ENCODE measurements at regions not wholly inside any gene's neighbourhood (a gene's known extent, or its start where the extent isn't known, plus 50 kb on each side); places are given as distances from the start of the nearest gene placed in this dataset.

DNA sequence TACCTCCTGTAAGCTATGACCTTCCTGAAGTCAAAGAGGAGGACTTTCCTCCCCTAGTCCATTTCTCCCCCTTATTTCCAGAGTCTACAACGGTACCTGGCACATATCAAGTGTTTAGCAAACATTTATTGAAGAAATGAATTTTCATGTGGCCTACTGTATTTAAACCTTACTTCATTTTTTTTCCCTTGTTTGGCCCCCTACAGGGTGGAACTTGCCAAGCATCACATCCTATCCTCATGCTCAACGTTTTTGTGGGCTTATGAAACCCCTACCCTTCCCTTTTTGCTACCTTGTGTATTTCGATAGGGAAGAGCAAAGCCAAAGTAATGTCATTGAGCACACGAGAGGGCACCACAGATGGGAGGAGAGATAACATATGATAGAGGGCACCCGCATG is 1857.8 kb upstream of the WWC1 start:
- H3K79me2 ChIP-seq (ENCODE audit: insufficient read depth, low read length), result no peaks in the 10 kb centered on the region
- no peak overlapping the region for H3K27ac ChIP-seq (ENCODE audit: low read depth in 1 of 2, low read length in 2 of 2)
- no peaks in the 10 kb centered on the region for H3K36me3 Mint-ChIP-seq
- H3K4me3 Mint-ChIP-seq, result no peak overlapping the region
- TF ChIP-seq, protein P1, sequence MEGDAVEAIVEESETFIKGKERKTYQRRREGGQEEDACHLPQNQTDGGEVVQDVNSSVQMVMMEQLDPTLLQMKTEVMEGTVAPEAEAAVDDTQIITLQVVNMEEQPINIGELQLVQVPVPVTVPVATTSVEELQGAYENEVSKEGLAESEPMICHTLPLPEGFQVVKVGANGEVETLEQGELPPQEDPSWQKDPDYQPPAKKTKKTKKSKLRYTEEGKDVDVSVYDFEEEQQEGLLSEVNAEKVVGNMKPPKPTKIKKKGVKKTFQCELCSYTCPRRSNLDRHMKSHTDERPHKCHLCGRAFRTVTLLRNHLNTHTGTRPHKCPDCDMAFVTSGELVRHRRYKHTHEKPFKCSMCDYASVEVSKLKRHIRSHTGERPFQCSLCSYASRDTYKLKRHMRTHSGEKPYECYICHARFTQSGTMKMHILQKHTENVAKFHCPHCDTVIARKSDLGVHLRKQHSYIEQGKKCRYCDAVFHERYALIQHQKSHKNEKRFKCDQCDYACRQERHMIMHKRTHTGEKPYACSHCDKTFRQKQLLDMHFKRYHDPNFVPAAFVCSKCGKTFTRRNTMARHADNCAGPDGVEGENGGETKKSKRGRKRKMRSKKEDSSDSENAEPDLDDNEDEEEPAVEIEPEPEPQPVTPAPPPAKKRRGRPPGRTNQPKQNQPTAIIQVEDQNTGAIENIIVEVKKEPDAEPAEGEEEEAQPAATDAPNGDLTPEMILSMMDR (IDR thresholded peaks at IDR 0.05), result no peak
- H3K4me1 ChIP-seq (ENCODE audit: control insufficient read depth in 1 of 2, insufficient read depth in 2 of 2, low read length in 2 of 2), result no peaks in the 10 kb centered on the region
- H3K9me3 Mint-ChIP-seq, result peaks cover 0 to 18% (median 2%) of the 10 kb centered on the region in 7 donors
- H4K20me1 ChIP-seq (ENCODE audit: insufficient read depth, low read length), result no peaks in the 10 kb centered on the region
- H3K4me3 ChIP-seq (replicated peaks in 1 of 3; ENCODE audit: low read depth in 2 of 3, low read length in 3 of 3), result no peak overlapping the region
- 90% methylated on average over 2 of the region's 5 CpGs for WGBS (ENCODE audit: insufficient coverage)
- peaks cover 0 to 2% (median 0%) of the 10 kb centered on the region in 3 donors for H3K27me3 Mint-ChIP-seq (ENCODE audit: low read depth in 3 of 3)
- intact Hi-C loops (cut with micrococcal nuclease), result no loop called here
- H3K9me3 ChIP-seq (replicated peaks in 1 of 2; ENCODE audit: control insufficient read depth in 1 of 2, insufficient read depth in 1 of 2, low read length in 2 of 2), result peaks cover 7 to 12% of the 10 kb centered on the region in 2 donors
- H3K4me1 Mint-ChIP-seq, result no peaks in the 10 kb centered on the region
- H3K36me3 ChIP-seq (replicated peaks in 1 of 2; ENCODE audit: control insufficient read depth in 1 of 2, insufficient read depth in 2 of 2, low read length in 2 of 2), result no peaks in the 10 kb centered on the region
- H3K4me2 ChIP-seq (replicated peaks; ENCODE audit: extremely low read depth, low read length, poor library complexity, severe bottlenecking), result no peak overlapping the region
- no peaks in the 10 kb centered on the region for H3K27me3 ChIP-seq (ENCODE audit: control insufficient read depth in 2 of 2, insufficient read depth in 2 of 2, low read length in 2 of 2)
- H3K27ac Mint-ChIP-seq, result no peak overlapping the region
- H3K9ac ChIP-seq (ENCODE audit: insufficient read depth, low read length, poor library complexity, severe bottlenecking), result no peak overlapping the region
- no peak for DNase-seq
- H2AFZ ChIP-seq (ENCODE audit: insufficient read depth, low read depth, low read length, poor library complexity, severe bottlenecking), result no peak overlapping the region

DNA sequence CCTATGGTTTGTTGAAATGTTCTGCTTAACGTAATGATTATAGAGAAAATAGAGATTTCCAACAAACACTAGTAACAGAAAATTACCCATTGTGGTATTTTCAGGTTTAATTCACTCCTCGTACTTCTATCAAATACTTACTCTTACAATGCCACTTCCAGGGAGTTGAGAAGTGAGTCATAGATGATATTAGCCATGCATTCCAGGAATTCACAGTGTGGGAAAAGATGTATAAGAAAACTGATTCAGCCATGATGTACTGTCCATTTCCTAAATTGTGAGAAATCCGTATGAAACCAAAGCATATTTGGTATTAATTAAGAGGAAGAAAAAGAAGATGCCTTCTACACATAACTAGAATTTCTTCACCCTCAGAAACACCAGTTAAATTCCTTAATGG is 1854.6 kb upstream of the WWC1 start:
- WGBS (ENCODE audit: insufficient coverage), result no CpG with 5 or more reads among the region's 3 CpGs
- intact Hi-C loops (cut with micrococcal nuclease), result no loop called here

More for the DNA sequence above, 1854.6 kb upstream of the WWC1 start:
- Histone ChIP-seq H3K9ac (ENCODE audit: insufficient read depth, low read length, poor library complexity, severe bottlenecking) (no peak overlapping the region), H3K4me3 (replicated peaks in 1 of 3; ENCODE audit: low read depth in 2 of 3, low read length in 3 of 3) (no peak overlapping the region), H3K4me1 (ENCODE audit: control insufficient read depth in 1 of 2, insufficient read depth in 2 of 2, low read length in 2 of 2) (no peaks in the 10 kb centered on the region), H3K36me3 (replicated peaks in 1 of 2; ENCODE audit: control insufficient read depth in 1 of 2, insufficient read depth in 2 of 2, low read length in 2 of 2) (no peaks in the 10 kb centered on the region), H3K27me3 (ENCODE audit: control insufficient read depth in 2 of 2, insufficient read depth in 2 of 2, low read length in 2 of 2) (no peaks in the 10 kb centered on the region), H3K9me3 (replicated peaks in 1 of 2; ENCODE audit: control insufficient read depth in 1 of 2, insufficient read depth in 1 of 2, low read length in 2 of 2) (peaks cover 5 to 9% of the 10 kb centered on the region in 2 donors), H3K79me2 (ENCODE audit: insufficient read depth, low read length) (no peaks in the 10 kb centered on the region), H2AFZ (ENCODE audit: insufficient read depth, low read depth, low read length, poor library complexity, severe bottlenecking) (no peak overlapping the region), H4K20me1 (ENCODE audit: insufficient read depth, low read length) (no peaks in the 10 kb centered on the region), H3K27ac (ENCODE audit: low read depth in 1 of 2, low read length in 2 of 2) (no peak overlapping the region), H3K4me2 (replicated peaks; ENCODE audit: extremely low read depth, low read length, poor library complexity, severe bottlenecking) (no peak overlapping the region)
- no peak overlapping the region for H3K27ac Mint-ChIP-seq
- no peak overlapping the region for H3K4me3 Mint-ChIP-seq
- TF ChIP-seq, protein P1 (IDR thresholded peaks at IDR 0.05), result no peak
- H3K9me3 Mint-ChIP-seq, result peaks cover 0 to 15% (median 2%) of the 10 kb centered on the region in 7 donors
- H3K27me3 Mint-ChIP-seq (ENCODE audit: low read depth in 3 of 3), result peaks cover 0 to 2% (median 0%) of the 10 kb centered on the region in 3 donors
- H3K4me1 Mint-ChIP-seq, result no peaks in the 10 kb centered on the region
- H3K36me3 Mint-ChIP-seq, result no peaks in the 10 kb centered on the region
- DNase-seq, result no peak

All from CD14-positive monocyte (primary cell).